ENCODE measurements at regions not wholly inside any gene's neighbourhood (a gene's known extent, or its start where the extent isn't known, plus 50 kb on each side); places are given as distances from the start of the nearest gene placed in this dataset.
"Not testable (repeated sequence)": the region's sequence is repeated elsewhere in the genome, so short reads cannot be mapped to it uniquely, and the experiment has no call there.

GRCh38 chr2:39830610-39831009 lies 51.6 kb upstream of the THUMPD2 start:
- not testable (repeated sequence) for DNase-seq
